Lower lobe of right lung (tissue), 2 donors: ENCODE measurements at regions not wholly inside any gene's neighbourhood (a gene's known extent, or its start where the extent isn't known, plus 50 kb on each side); places are given as distances from the start of the nearest gene placed in this dataset.

Source experiments
- ATAC-seq, 2 donors: fragments of 200-7000 bp; cut with Tn5 transposase; one replicate each; pipeline ENCODE4 v1.9.1; 2020 to 2022; ENCODE audit warnings: mild to moderate bottlenecking in 2 of 2, moderate library complexity in 2 of 2
- DNase-seq: peaks from one replicate; pipeline ENCODE4 v3.0.0-alpha.2; 2020
- H3K27ac ChIP-seq: fragments of 200-600 bp; one replicate; pipeline ENCODE4 v1.8.0; 2022
- H3K27me3 ChIP-seq: fragments of 200-600 bp; one replicate; pipeline ENCODE4 v1.8.0; 2022; ENCODE audit warnings: low read depth
- H3K36me3 ChIP-seq: fragments of 200-600 bp; one replicate; pipeline ENCODE4 v1.8.0; 2022; ENCODE audit warnings: mild to moderate bottlenecking
- H3K4me1 ChIP-seq: fragments of 200-600 bp; one replicate; pipeline ENCODE4 v1.8.0; 2022
- H3K4me3 ChIP-seq: fragments of 200-600 bp; one replicate; pipeline ENCODE4 v1.8.0; 2022; ENCODE audit warnings: mild to moderate bottlenecking
- H3K9me3 ChIP-seq: fragments of 200-600 bp; one replicate; pipeline ENCODE4 v1.8.0; 2022
- intact Hi-C: fragments of 100-400 bp; cut with DNase I; formaldehyde crosslinking; loops from one replicate; pipeline ENCODE4 v1.11.0; 2022
- TF ChIP-seq, protein P1 (sequence below): fragments of 200-600 bp; IDR thresholded peaks from one replicate; pipeline ENCODE4 v1.8.0; 2022; ENCODE audit warnings: antibody characterized with exemption, mild to moderate bottlenecking
- donor health status: DM: no; HTN: yes; CAD: no; lungs with severe emphysema.

DNA sequence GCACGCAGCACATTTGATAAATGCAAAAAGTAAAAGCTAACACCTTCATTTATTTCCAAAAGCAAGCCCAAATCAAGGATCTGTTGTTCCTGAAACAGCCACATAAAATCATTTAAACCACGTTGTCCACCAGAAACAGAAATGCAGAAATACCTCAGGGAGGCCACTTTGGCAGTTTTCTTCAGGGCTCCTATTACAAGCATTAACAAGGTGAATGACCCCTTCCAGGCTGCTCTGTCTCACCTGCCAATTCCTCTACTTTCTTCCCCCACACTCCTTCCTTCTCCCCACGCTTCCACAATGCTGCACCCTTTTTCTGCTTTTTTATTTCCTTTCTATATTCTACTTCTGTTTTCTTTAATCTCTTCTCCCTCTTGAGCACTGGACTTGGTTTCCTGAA, 55.0 kb upstream of the PTGFRN start:
- no peaks in the 10 kb centered on the region for H3K36me3 ChIP-seq
- no peaks in the 10 kb centered on the region for H3K9me3 ChIP-seq
- no peak overlapping the region for H3K27ac ChIP-seq
- intact Hi-C loops: no loop called here
- peaks cover 18% of the 10 kb centered on the region for H3K4me1 ChIP-seq
- DNase-seq (no peak), ATAC-seq (no peak)
- H3K4me3 ChIP-seq: no peak overlapping the region
- TF ChIP-seq, protein P1, sequence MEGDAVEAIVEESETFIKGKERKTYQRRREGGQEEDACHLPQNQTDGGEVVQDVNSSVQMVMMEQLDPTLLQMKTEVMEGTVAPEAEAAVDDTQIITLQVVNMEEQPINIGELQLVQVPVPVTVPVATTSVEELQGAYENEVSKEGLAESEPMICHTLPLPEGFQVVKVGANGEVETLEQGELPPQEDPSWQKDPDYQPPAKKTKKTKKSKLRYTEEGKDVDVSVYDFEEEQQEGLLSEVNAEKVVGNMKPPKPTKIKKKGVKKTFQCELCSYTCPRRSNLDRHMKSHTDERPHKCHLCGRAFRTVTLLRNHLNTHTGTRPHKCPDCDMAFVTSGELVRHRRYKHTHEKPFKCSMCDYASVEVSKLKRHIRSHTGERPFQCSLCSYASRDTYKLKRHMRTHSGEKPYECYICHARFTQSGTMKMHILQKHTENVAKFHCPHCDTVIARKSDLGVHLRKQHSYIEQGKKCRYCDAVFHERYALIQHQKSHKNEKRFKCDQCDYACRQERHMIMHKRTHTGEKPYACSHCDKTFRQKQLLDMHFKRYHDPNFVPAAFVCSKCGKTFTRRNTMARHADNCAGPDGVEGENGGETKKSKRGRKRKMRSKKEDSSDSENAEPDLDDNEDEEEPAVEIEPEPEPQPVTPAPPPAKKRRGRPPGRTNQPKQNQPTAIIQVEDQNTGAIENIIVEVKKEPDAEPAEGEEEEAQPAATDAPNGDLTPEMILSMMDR: no peak
- no peaks in the 10 kb centered on the region for H3K27me3 ChIP-seq

- DNase-seq (no peak), ATAC-seq (peak; percentile 32 to 45)
- H3K27me3 ChIP-seq: no peaks in the 10 kb centered on the region
These were observed 54.5 kb upstream of the PTGFRN start for GRCh38 chr1:116855191-116855619.

GRCh38 chr1:116855773-116856201, 53.9 kb upstream of the PTGFRN start:
- no peaks in the 10 kb centered on the region for H3K9me3 ChIP-seq
- H3K4me3 ChIP-seq: no peak overlapping the region
- no peak for DNase-seq
- peaks cover 18% of the 10 kb centered on the region for H3K4me1 ChIP-seq
- TF ChIP-seq, protein P1: no peak
- no peaks in the 10 kb centered on the region for H3K27me3 ChIP-seq
- intact Hi-C loops: no loop called here
- no peak overlapping the region for H3K27ac ChIP-seq
- ATAC-seq: no peak
- no peaks in the 10 kb centered on the region for H3K36me3 ChIP-seq

More at GRCh38 chr1:116855191-116855619, 54.5 kb upstream of the PTGFRN start:
- intact Hi-C loops: no loop called here
- Histone ChIP-seq H3K4me1 (peaks cover 18% of the 10 kb centered on the region), H3K9me3 (no peaks in the 10 kb centered on the region), H3K27ac (no peak overlapping the region), H3K4me3 (no peak overlapping the region), H3K36me3 (no peaks in the 10 kb centered on the region)
- TF ChIP-seq, protein P1: no peak

GRCh38 chr1:116856312-116856711, 53.4 kb upstream of the PTGFRN start:
- intact Hi-C loops: no loop called here
- H3K9me3 ChIP-seq: no peaks in the 10 kb centered on the region
- no peak for DNase-seq
- ATAC-seq: no peak
- H3K36me3 ChIP-seq: no peaks in the 10 kb centered on the region
- TF ChIP-seq, protein P1: no peak
- H3K27ac ChIP-seq: no peak overlapping the region
- H3K27me3 ChIP-seq: no peaks in the 10 kb centered on the region
- no peak overlapping the region for H3K4me3 ChIP-seq
- peaks cover 18% of the 10 kb centered on the region for H3K4me1 ChIP-seq

DNA sequence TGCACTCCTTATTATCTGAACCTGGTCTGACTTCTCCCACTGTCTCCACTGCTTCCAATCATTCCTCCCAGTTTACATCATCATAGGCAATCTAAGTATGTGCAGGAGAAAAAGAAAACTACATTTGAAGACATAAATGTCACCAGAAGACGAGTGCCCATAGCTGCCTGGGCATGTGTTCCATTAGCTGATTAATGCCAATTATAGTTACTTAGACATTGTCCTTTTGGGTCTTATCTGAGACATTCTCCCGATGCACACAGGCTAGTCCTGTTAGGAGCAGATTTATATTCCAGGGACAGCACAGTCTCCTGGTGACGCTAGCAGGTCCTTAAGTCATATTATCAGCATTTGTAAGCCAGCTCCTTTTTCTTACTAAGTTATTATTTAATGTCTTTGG, 52.6 kb upstream of the PTGFRN start:
- TF ChIP-seq, protein P1: no peak
- Histone ChIP-seq H3K4me1 (peaks cover 18% of the 10 kb centered on the region), H3K4me3 (no peak overlapping the region), H3K9me3 (no peaks in the 10 kb centered on the region), H3K36me3 (no peaks in the 10 kb centered on the region), H3K27ac (no peak overlapping the region), H3K27me3 (no peaks in the 10 kb centered on the region)
- intact Hi-C loops: no loop called here
- ATAC-seq (no peak), DNase-seq (no peak)
